GM23338 (cell line): ENCODE measurements at regions not wholly inside any gene's neighbourhood (a gene's known extent, or its start where the extent isn't known, plus 50 kb on each side); places are given as distances from the start of the nearest gene placed in this dataset.

Source experiments
- CREB1 ChIP-seq: fragments of 250-450 bp; sonication (Bioruptor Pico); IDR thresholded peaks from 2 replicates; pipeline ENCODE4 v1.5.0; 2020; ENCODE audit warnings: low read depth, mild to moderate bottlenecking, moderate library complexity
- CTCF ChIP-seq, 2 experiments: fragments of 200-600 bp in 1 of 2; sonication (generic) in 1 of 2; conservative IDR thresholded peaks; 2 replicates each; pipeline versions ENCODE4 v1.5.1 to v1.6.1; 2016 to 2017; ENCODE audit warnings: antibody characterized with exemption in 2 of 2, low read depth in 2 of 2, mild to moderate bottlenecking in 2 of 2, moderate library complexity in 1 of 2
- ETS1 ChIP-seq: IDR thresholded peaks from 2 replicates; pipeline ENCODE4 v1.6.1; 2016; ENCODE audit warnings: antibody characterized with exemption
- EZH2 ChIP-seq: fragments of 200-600 bp; sonication (generic); IDR thresholded peaks from one replicate; pipeline ENCODE4 v1.8.0; 2017; ENCODE audit warnings: antibody characterized with exemption, mild to moderate bottlenecking, low read depth; ENCODE audit not compliant: unreplicated experiment
- EZH2phosphoT487 ChIP-seq: fragments of 200-600 bp; sonication (generic); IDR thresholded peaks from one replicate; pipeline ENCODE4 v1.8.1; 2018; ENCODE audit warnings: antibody characterized with exemption; ENCODE audit not compliant: unreplicated experiment
- JUNB ChIP-seq: IDR thresholded peaks from one replicate; pipeline ENCODE4 v1.6.1; 2016; ENCODE audit warnings: antibody characterized with exemption; ENCODE audit not compliant: unreplicated experiment
- POLR2AphosphoS5 ChIP-seq: IDR thresholded peaks from 2 replicates; pipeline ENCODE4 v1.6.1; 2016; ENCODE audit warnings: antibody characterized with exemption, low read depth
- REST ChIP-seq: IDR thresholded peaks from one replicate; pipeline ENCODE4 v1.6.1; 2018; ENCODE audit warnings: antibody characterized with exemption; ENCODE audit not compliant: unreplicated experiment
- STAT1 ChIP-seq: IDR thresholded peaks from one replicate; pipeline ENCODE4 v1.6.1; 2016; ENCODE audit warnings: antibody characterized with exemption; ENCODE audit not compliant: unreplicated experiment
- ZNF331 ChIP-seq: fragments of 250-450 bp; sonication (Bioruptor Pico); IDR thresholded peaks from 2 replicates; pipeline ENCODE4 v1.5.0; 2020; ENCODE audit warnings: low read depth, mild to moderate bottlenecking, moderate library complexity
- ZNF462 ChIP-seq: fragments of 250-450 bp; sonication (Bioruptor Pico); IDR thresholded peaks from 2 replicates; pipeline ENCODE4 v1.5.0; 2020; ENCODE audit warnings: mild to moderate bottlenecking, moderate library complexity

GRCh38 chr10:59523851-59524250, 161.5 kb upstream of the FAM13C start:
- TF ChIP-seq CTCF (conservative IDR thresholded peaks at IDR 0.05; ENCODE audit: low read depth in 2 of 2) (no peak), JUNB (no peak), REST (no peak), EZH2 (no peak), CREB1 (no peak), ETS1 (no peak), POLR2AphosphoS5 (no peak), EZH2phosphoT487 (no peak), STAT1 (no peak), ZNF462 (CRISPR knock-in tag) (no peak), ZNF331 (no peak)
